Limb (tissue), 2 donors: ENCODE measurements at regions not wholly inside any gene's neighbourhood (a gene's known extent, or its start where the extent isn't known, plus 50 kb on each side); places are given as distances from the start of the nearest gene placed in this dataset.

Experiments
- DNase-seq, 2 donors: peaks; one replicate each; pipeline ENCODE4 v3.0.0-alpha.2; 2016; ENCODE audit errors: extremely low spot score in 2 of 2

GRCh38 chr9:12874395-12874794 is 99.6 kb downstream of the LURAP1L start:
- no peak for DNase-seq

DNA sequence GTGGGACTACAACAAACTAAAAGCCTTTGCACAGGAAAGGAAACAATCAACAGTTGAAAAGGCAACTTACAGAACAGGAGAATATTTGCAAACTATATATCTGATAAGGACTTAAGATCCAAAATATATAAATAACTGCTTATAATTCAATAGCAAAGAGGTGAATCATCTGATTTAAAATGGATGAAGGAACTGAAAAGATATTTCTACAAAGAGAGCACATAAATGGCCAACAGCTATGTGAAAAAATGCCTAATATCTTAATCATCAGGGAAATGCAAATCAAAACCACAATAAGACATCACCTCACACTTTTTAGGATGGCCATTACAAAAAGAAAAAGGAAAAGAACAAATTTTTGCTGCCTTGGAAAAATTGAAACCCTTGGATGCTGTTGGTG is 100.4 kb downstream of the LURAP1L start:
- no peak for DNase-seq

GRCh38 chr9:12876872-12877271 is 102.1 kb downstream of the LURAP1L start:
- DNase-seq, result no peak

GRCh38 chr9:12878351-12878978 is 103.6 kb downstream of the LURAP1L start:
- DNase-seq, result no peak

- DNase-seq, result no peak
Measured at GRCh38 chr9:12879961-12880360, 105.1 kb downstream of the LURAP1L start.

DNA sequence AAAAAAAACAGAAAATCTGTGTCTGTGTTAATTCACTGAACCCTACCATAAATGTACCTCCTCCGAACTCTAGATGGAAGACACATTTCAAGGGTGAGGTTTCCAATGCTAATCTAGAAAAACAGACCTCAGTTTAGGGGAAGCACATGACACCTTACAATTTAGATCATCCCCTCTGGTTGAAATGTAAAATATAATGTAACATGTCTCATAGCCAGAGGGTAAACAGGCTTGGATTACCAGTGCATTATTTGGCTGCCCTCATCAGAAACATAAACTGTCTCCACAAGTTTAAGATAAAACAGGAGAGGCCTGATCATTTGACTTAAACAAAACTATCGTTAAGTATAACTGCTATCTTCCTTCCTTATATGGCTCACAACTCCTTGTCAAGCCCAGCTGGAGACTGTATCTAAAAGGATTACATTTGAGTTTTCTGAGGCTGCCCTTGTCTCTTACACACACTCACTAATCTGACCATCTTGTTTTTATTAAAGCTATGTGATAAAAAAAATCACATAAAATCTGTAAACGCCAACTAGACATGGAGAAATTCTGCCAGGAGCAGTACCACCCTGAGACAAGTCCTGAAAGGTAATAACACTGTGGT is 105.7 kb downstream of the LURAP1L start:
- peak in 1 of 2 donors; percentile 29 for DNase-seq

DNA sequence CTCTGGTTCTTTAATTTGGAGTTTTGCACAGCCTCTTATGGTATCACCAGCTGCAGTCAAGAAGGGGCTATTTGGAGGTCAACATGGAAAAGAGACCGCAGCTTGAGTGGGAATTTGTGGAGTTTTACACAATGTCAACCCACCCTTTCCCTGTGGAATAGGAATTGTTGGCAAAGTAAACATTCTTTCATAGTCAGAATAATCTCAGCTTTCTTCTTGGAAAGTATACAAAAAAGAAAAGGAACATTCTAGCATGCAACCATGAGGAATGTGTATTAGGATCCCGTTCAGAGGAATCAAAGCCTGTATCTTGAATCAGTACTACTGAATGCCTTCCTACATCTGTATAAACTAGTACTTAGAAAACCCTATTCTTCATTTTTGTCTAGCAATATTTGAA is 107.6 kb downstream of the LURAP1L start:
- peak in 1 of 2 donors; percentile 70 for DNase-seq

DNA sequence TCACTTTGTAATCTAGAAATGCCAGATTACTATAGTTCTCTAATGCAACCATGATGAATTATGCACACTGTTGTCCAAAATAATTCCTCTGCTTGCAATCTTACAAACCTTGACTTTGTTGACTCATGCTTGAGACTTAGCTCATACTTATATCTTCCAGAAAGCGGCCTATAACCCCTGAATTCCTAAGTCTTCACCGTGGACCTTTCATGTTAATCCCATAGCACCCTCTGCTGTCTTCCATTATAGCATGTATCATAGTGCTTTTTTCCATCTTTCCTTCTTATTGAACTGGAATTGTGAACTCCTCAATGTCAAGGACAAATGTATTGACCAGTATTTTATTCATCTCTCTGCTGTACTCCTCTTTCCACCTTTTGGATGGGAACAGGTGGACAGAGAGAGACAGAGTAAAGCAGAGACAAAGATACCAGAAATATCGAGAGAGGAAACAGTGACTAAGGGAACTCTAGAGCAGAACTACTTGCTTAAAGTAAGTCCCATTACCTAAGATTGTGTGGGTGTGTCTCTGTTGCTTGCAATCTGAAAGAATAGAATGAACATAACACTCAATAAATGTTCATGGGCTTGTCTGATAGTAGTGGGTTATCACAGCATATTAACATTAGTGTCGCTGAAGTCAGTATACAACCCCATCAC is 110.0 kb downstream of the LURAP1L start:
- DNase-seq, result no peak

DNA sequence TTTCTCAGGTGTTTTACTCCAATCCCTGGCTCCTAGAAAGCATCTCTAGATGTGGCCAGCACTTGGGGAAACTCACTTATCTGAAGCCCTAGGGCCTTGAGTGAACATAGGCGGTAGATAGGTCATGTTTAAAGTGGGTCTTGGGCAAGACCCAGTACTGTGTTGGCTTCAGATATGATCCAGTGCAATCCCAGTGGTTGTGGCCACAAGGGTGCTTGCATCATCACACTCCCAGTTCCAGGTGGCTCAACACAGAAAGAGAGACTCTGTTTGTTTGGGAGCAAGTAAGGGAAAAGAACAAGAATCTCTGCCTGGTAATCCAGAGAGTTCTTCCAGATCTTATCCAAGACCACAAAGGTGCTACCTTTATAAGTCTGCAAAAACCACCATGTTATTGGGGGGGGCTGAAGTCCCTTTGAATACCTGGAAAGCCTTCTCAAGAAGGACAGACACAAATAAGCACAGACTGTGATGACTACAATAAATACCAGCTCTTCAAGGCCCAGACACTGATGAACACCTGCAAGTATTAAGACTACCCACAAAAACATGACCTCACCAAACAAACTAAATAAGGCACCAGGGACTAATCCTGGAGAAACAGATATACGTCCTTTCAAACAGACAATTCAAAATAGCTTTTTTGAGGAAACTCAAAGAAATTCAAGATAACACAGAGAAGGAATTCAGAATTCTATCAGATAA is 114.7 kb downstream of the LURAP1L start:
- no peak for DNase-seq

DNA sequence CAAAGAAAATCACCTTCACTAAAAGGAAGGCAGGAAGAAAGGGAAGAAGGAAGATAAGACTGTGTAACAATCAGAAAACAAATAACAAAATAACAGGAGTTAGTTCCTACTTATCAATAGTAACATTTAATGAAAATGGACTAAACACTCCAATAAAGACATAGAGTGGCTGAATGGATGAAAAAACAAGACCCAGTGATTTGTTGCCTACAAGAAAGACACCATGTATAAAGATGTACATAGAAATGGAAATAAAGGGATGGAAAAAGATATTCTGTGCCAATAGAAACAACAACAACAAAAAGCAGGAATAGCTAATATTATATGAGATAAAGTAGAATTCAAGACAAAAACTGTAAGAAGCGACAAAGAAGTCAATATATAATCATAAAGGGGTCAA is 116.8 kb downstream of the LURAP1L start:
- no peak for DNase-seq

DNA sequence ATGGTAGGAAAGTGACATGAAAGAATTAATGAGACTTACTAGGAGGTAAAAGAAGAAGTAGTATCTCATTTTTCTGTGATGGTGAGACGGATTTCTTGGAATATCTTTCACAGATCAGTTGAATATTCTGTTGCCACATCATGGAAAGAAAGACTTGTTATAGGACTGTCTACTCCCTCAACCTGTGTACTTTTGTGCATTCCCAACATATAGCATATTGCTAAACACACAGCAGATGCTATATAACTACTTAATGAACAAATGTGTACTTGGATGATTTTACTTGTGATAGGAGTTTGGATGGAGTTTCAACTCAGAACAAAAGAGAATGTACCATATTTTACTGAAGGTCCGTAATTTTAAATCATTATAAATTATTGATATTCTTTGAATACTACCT is 128.5 kb downstream of the LURAP1L start:
- DNase-seq, result no peak

- no peak for DNase-seq
Measured at GRCh38 chr9:12904261-12905000, 129.6 kb downstream of the LURAP1L start.

- no peak for DNase-seq
Measured at GRCh38 chr9:12906646-12907045, 131.8 kb downstream of the LURAP1L start.

GRCh38 chr9:12908895-12909294 is 134.1 kb downstream of the LURAP1L start:
- no peak for DNase-seq

DNA sequence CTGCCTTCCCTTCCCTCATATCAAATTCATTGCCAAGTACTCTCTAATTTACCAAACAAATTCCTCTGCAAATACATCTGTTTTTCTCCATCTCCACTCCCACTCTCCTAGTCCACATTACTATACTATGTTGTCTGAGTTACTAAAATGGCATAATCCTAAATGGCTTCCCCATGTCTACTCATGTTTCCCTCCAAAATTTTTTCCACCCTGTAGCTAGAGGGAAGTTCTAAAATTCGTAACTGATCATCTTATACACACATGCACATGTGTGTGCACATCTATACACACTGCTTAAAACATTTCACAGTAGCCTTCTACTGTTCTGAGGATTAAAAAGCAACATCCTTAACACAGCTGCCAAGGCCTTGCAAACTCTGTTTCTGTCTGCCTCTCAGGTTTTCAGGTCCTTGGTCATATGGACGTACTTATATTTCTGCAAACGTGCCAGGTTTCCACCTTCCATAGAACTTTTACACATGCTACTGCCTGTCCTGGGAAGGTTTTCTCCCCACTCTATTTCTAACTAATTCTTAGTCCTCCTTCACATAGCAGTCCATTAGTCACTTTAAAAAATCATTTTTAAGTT is 140.6 kb downstream of the LURAP1L start:
- peak in 1 of 2 donors; percentile 59 for DNase-seq

DNA sequence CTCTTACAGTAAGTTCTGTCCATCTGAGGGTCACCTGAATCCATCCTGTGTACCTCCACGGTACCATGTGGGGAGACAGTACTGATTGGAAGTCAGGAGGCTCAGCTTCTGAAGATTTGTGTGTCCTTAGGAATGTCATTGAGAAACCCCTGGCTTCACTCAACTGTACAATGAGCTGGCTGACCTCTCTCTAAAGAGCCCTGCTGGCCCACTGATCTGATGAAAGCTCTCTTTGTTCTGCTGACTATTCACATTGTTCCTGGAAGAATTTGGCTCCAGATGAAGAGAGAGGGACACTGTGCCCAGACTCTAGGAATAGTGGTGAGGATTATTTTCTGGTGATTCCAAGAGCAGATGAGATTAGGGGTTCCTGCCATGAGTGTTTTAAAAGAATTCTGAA is 141.2 kb downstream of the LURAP1L start:
- no peak for DNase-seq

DNA sequence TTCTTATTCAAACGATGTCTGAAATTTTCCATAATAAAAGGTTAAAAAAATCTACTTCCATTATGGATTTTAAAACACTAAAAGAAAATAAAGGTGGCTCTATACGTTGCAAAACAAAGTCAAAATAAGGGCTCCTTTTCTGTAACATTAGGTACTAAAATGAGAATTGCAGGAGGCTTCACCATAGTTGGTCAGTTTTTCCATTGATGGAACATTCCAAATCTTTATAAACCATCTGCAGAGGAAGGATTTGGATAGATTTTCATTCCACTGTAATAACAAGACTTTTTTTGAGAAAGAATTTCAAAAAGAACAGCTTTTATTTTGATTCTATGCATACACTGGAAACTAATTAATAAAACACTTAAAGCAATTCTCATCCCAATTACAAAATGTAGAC is 145.6 kb downstream of the LURAP1L start:
- peak in 1 of 2 donors; percentile 46 for DNase-seq

- no peak for DNase-seq
Measured at GRCh38 chr9:12921621-12922020, 146.8 kb downstream of the LURAP1L start.

- peak in 1 of 2 donors; percentile 70 for DNase-seq
Measured at GRCh38 chr9:12922224-12922866, 147.5 kb downstream of the LURAP1L start.

GRCh38 chr9:12923468-12924009 is 148.7 kb downstream of the LURAP1L start:
- DNase-seq, result peak in 1 of 2 donors; percentile 48
